Fibroblast of lung (primary cell): ENCODE measurements at regions not wholly inside any gene's neighbourhood (a gene's known extent, or its start where the extent isn't known, plus 50 kb on each side); places are given as distances from the start of the nearest gene placed in this dataset.
A peak's percentile ranks its signal among the peaks of the same experiment; 100 is the strongest.

Experiments used
- DNase-seq, 2 donors: peaks; one replicate each; pipeline versions ENCODE4 v3.0.0 to v3.0.0-alpha.2; 2010; ENCODE audit warnings: low read depth in 2 of 2
- H2AFZ ChIP-seq: 2 replicates; pipeline ENCODE4 v1.5.1; 2012; ENCODE audit warnings: low read length, control low read depth, inconsistent platforms
- H3K27ac ChIP-seq: 2 replicates; pipeline ENCODE4 v1.5.1; 2011; ENCODE audit warnings: low read length, control low read depth; ENCODE audit not compliant: insufficient read depth
- H3K27me3 ChIP-seq: 2 replicates; pipeline ENCODE4 v1.5.1; 2011; ENCODE audit warnings: mild to moderate bottlenecking, low read length; ENCODE audit not compliant: control insufficient read depth, insufficient read depth
- H3K36me3 ChIP-seq: 2 replicates; pipeline ENCODE4 v1.5.1; 2011; ENCODE audit warnings: low read length; ENCODE audit not compliant: control insufficient read depth, insufficient read depth
- H3K4me1 ChIP-seq: 2 replicates; pipeline ENCODE4 v1.5.1; 2011; ENCODE audit warnings: low read length; ENCODE audit not compliant: control insufficient read depth, insufficient read depth; ENCODE audit errors: extremely low read depth
- H3K4me2 ChIP-seq: 2 replicates; pipeline ENCODE4 v1.5.1; 2011; ENCODE audit warnings: low read length, control low read depth; ENCODE audit not compliant: insufficient read depth; ENCODE audit errors: extremely low read depth
- H3K4me3 ChIP-seq, 4 experiments: fragments of 200-600 bp in 1 of 4; sonication (generic) in 1 of 4; replicated peaks in 1 of 4; 2 replicates each; pipeline ENCODE4 v1.5.1; 2011 to 2016; ENCODE audit warnings: low read length in 4 of 4, low read depth in 3 of 4, mild to moderate bottlenecking in 3 of 4, control low read depth in 2 of 4, inconsistent platforms in 1 of 4, mixed read lengths in 1 of 4; ENCODE audit not compliant: insufficient read depth in 1 of 4; ENCODE audit errors: control extremely low read depth in 1 of 4
- H3K79me2 ChIP-seq: 2 replicates; pipeline ENCODE4 v1.5.1; 2012; ENCODE audit warnings: mild to moderate bottlenecking, low read length, inconsistent platforms; ENCODE audit not compliant: control insufficient read depth, insufficient read depth
- H3K9ac ChIP-seq: 2 replicates; pipeline ENCODE4 v1.5.1; 2011; ENCODE audit warnings: mild to moderate bottlenecking, low read length, control low read depth; ENCODE audit not compliant: insufficient read depth
- H3K9me3 ChIP-seq: 2 replicates; pipeline ENCODE4 v1.5.1; 2012; ENCODE audit warnings: low read depth, low read length; ENCODE audit not compliant: control insufficient read depth, insufficient read depth
- H4K20me1 ChIP-seq: 2 replicates; pipeline ENCODE4 v1.5.1; 2011; ENCODE audit warnings: low read length; ENCODE audit not compliant: control insufficient read depth, insufficient read depth; ENCODE audit errors: extremely low read depth
- EZH2 ChIP-seq: IDR thresholded peaks from 2 replicates; pipeline ENCODE4 v1.5.1; 2012; ENCODE audit warnings: low read length, control low read depth, mild to moderate bottlenecking; ENCODE audit errors: missing control alignments
- TF ChIP-seq, protein P1 (sequence below), 2 donors: IDR thresholded peaks in 1 of 2; conservative IDR thresholded peaks in 1 of 2; 1 replicate in 1 of 2; 2 replicates in 1 of 2; pipeline ENCODE4 v1.5.1; 2011 to 2012; ENCODE audit warnings: low read length in 2 of 2, control low read depth in 1 of 2, inconsistent platforms in 1 of 2, low read depth in 1 of 2, mild to moderate bottlenecking in 1 of 2

DNA sequence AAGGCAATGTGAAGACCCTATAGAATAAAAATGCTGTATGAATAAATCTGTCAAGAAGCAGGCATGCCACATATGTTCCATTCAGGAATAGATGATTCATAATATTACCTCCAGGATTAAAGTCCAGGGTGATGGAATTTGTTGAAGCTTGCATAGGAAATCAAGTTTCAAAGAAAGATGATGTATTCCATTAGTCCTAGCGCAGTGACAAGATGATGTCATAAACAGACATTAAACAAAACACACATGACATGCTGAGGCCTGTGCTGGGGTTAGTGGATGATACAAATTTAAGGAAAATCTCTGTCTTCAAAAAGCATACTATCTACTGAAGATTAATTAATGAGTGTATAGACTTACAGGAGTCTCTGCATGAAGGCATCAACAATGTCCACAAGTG, 1025.2 kb downstream of the CDH11 start:
- no peaks in the 10 kb centered on the region for H3K36me3 ChIP-seq
- H3K27ac ChIP-seq = no peak overlapping the region
- no peak overlapping the region for H3K9ac ChIP-seq
- H2AFZ ChIP-seq = no peak overlapping the region
- H3K27me3 ChIP-seq = no peaks in the 10 kb centered on the region
- H3K4me3 ChIP-seq = no peak overlapping the region
- TF ChIP-seq EZH2 = no peak
- TF ChIP-seq, protein P1, sequence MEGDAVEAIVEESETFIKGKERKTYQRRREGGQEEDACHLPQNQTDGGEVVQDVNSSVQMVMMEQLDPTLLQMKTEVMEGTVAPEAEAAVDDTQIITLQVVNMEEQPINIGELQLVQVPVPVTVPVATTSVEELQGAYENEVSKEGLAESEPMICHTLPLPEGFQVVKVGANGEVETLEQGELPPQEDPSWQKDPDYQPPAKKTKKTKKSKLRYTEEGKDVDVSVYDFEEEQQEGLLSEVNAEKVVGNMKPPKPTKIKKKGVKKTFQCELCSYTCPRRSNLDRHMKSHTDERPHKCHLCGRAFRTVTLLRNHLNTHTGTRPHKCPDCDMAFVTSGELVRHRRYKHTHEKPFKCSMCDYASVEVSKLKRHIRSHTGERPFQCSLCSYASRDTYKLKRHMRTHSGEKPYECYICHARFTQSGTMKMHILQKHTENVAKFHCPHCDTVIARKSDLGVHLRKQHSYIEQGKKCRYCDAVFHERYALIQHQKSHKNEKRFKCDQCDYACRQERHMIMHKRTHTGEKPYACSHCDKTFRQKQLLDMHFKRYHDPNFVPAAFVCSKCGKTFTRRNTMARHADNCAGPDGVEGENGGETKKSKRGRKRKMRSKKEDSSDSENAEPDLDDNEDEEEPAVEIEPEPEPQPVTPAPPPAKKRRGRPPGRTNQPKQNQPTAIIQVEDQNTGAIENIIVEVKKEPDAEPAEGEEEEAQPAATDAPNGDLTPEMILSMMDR (conservative IDR thresholded peaks at IDR 0.05 in 1 of 2, IDR thresholded peaks at IDR 0.05 in 1 of 2; ENCODE audit: low read depth in 1 of 2, low read length in 2 of 2) = no peak
- no peaks in the 10 kb centered on the region for H3K79me2 ChIP-seq
- no peaks in the 10 kb centered on the region for H3K4me1 ChIP-seq
- no peak for DNase-seq
- H3K4me2 ChIP-seq = no peak overlapping the region
- H4K20me1 ChIP-seq = no peaks in the 10 kb centered on the region
- H3K9me3 ChIP-seq = no peaks in the 10 kb centered on the region

DNA sequence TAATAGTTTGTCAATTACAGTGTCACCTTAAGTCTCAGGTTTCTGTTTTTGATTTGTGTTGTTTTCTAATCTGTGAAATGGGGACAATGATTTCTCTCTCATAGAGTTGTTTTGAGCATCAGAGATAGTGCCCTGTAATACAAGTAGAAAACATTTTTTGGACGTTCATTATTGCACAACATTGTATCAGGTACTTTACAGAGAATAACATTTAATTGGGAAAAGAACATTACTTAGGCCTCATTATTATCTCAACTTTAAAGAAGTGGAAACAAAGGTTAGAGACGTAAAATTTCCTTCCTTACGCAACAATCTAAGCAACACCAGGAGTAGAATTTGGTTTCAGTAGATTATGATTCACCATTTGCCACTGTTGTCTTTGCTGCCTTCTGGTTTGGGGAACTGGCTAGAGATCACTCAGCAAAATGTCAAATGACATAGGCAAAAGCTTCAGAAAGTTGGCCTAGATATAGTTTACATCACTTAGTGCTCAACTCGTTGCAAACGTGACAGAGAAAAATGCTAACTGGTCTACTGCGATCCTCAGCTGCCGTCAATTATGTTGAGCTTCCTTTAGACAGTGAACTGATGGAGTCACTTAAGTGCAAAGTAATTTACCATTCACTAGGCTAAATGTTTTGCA, 1026.8 kb downstream of the CDH11 start:
- Histone ChIP-seq H3K4me1 (no peaks in the 10 kb centered on the region), H3K4me3 (no peak overlapping the region), H3K9ac (no peak overlapping the region), H3K4me2 (no peak overlapping the region), H3K36me3 (no peaks in the 10 kb centered on the region), H4K20me1 (no peaks in the 10 kb centered on the region), H2AFZ (no peak overlapping the region), H3K27me3 (no peaks in the 10 kb centered on the region), H3K9me3 (no peaks in the 10 kb centered on the region), H3K27ac (no peak overlapping the region), H3K79me2 (no peaks in the 10 kb centered on the region)
- peak; percentile 31 to 58 for DNase-seq
- no peak for TF ChIP-seq EZH2
- TF ChIP-seq, protein P1 (conservative IDR thresholded peaks at IDR 0.05 in 1 of 2, IDR thresholded peaks at IDR 0.05 in 1 of 2; ENCODE audit: low read depth in 1 of 2, low read length in 2 of 2) = no peak

DNA sequence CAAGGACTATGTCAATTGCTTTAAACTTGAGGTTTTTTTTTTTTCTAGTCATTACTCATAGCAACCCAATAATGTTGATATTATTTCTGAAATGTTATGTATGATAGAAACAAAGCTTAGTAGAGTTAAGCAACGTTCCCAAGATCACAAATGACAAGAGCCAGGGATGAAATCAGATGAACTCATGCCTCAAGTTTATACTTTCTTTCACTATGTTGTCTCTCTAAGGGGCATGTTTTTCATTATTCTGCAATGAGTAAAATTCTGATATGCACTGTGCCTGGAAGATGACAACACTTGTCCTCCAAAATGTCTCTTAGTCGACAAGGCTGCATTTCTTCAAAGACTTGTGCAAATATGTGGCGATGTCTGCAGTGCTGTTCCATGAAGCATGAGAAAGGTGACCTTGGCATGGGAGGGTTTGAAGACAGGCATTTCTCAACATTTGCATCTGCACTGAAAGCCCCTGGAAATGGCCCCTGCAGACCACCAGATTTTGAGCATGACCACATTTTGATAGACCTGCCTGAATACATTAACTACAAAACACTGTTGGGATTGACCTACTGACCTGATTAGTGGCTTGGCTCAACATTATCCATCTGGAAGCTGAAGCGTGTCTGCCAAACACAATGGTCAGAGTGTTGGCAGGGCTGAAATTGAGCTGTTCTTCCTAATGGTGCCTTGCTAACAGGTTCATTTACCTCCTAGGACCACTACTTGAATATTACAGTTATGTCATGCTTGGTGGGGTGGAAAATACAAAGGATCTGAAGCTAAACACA, 1027.5 kb downstream of the CDH11 start:
- Histone ChIP-seq H3K4me1 (no peaks in the 10 kb centered on the region), H3K27me3 (no peaks in the 10 kb centered on the region), H3K79me2 (no peaks in the 10 kb centered on the region), H3K9me3 (no peaks in the 10 kb centered on the region), H3K4me2 (no peak overlapping the region), H3K9ac (no peak overlapping the region), H3K4me3 (no peak overlapping the region), H3K27ac (no peak overlapping the region), H4K20me1 (no peaks in the 10 kb centered on the region), H2AFZ (no peak overlapping the region), H3K36me3 (no peaks in the 10 kb centered on the region)
- TF ChIP-seq, protein P1 (conservative IDR thresholded peaks at IDR 0.05 in 1 of 2, IDR thresholded peaks at IDR 0.05 in 1 of 2; ENCODE audit: low read depth in 1 of 2, low read length in 2 of 2) = no peak
- no peak for TF ChIP-seq EZH2
- peak in 1 of 2 donors; percentile 26 for DNase-seq
